GM12872 (cell line): ENCODE measurements at regions not wholly inside any gene's neighbourhood (a gene's known extent, or its start where the extent isn't known, plus 50 kb on each side); places are given as distances from the start of the nearest gene placed in this dataset.

ENCODE experiments used
- TF ChIP-seq, protein P1 (sequence below): IDR thresholded peaks from 3 replicates; pipeline ENCODE4 v1.5.1; 2011; ENCODE audit warnings: low read depth, mild to moderate bottlenecking, low read length, moderate library complexity; ENCODE audit not compliant: insufficient read depth

DNA sequence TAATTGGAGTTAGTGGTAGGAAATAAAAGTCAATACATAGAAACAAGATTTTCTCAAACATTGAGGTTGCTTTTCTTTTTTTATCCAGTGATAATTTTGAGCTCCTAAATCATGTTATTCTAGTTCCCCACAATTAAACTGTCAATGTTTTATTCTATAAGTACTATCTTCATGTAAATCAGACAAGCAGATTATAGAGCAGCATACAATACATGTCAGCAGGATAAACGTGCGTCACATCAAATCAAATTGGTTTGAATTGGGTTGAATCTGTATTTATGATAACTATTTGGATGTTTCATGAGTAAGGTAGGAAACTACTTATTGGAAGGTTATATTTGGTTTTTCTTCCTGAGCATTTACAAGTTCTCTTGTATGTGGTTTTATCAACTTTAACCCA is 2028.7 kb downstream of the NCAM2 start:
- TF ChIP-seq, protein P1, sequence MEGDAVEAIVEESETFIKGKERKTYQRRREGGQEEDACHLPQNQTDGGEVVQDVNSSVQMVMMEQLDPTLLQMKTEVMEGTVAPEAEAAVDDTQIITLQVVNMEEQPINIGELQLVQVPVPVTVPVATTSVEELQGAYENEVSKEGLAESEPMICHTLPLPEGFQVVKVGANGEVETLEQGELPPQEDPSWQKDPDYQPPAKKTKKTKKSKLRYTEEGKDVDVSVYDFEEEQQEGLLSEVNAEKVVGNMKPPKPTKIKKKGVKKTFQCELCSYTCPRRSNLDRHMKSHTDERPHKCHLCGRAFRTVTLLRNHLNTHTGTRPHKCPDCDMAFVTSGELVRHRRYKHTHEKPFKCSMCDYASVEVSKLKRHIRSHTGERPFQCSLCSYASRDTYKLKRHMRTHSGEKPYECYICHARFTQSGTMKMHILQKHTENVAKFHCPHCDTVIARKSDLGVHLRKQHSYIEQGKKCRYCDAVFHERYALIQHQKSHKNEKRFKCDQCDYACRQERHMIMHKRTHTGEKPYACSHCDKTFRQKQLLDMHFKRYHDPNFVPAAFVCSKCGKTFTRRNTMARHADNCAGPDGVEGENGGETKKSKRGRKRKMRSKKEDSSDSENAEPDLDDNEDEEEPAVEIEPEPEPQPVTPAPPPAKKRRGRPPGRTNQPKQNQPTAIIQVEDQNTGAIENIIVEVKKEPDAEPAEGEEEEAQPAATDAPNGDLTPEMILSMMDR: no peak

GRCh38 chr21:23039846-23040245 is 2041.6 kb downstream of the NCAM2 start:
- TF ChIP-seq, protein P1: no peak

DNA sequence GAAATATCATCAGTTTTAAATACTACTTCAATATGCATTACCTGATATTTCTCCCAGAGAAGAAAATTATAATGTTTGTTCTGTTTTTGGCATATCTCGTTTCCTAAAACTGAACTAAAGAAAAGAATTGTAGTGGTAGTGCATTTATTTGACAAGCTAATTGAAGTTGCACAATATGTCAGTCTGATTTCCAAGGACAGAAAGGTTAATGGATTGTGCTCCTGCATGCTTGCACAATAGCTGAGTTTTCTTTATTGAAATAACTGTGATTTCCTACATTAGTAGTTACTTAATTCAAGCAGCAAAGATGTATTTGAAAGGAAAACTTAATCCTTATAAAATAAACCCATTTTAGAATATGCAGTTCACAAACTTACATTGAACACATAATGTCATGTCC is 2047.7 kb downstream of the NCAM2 start:
- TF ChIP-seq, protein P1: no peak

GRCh38 chr21:23067672-23068071 is 2069.5 kb downstream of the NCAM2 start:
- TF ChIP-seq, protein P1: no peak

GRCh38 chr21:23083242-23083641 is 2085.0 kb downstream of the NCAM2 start:
- TF ChIP-seq, protein P1: no peak

DNA sequence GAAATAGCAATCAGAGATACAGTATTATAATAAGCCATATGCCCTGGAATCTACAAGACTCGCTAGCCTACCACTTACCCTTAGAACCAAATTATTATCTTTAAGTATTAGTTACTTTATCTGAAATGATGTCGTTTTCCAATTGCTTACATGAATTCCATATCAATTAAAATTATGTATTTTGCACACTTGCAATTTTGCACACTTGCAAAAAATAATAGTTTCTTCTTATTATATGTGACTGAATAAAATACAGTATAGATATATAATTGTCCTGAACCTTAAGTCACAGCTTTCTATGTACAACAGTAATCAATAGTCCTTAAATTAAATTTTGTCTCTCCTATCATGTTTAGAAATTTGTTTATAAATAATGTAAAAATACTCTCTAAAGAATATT is 2095.1 kb downstream of the NCAM2 start:
- TF ChIP-seq, protein P1: no peak

GRCh38 chr21:23099185-23099584 is 2101.0 kb downstream of the NCAM2 start:
- TF ChIP-seq, protein P1: no peak

GRCh38 chr21:23101111-23101510 is 2102.9 kb downstream of the NCAM2 start:
- TF ChIP-seq, protein P1: no peak
